GM12878 (cell line): ENCODE measurements at regions not wholly inside any gene's neighbourhood (a gene's known extent, or its start where the extent isn't known, plus 50 kb on each side); places are given as distances from the start of the nearest gene placed in this dataset.

ENCODE experiments used
- ATAC-seq: fragments of 200-7000 bp; cut with Tn5 transposase; 3 replicates; pipeline ENCODE4 v1.9.1; 2020; ENCODE audit warnings: mild to moderate bottlenecking, moderate library complexity
- BruUV-seq: library from RNA; stranded (reverse); fragments of 400-500 nt; replicated peaks from 2 replicates; lab custom pipeline; 2021; lab: Mats Ljungman, UMichigan
- CTCF ChIA-PET: fragments of 300-600 bp; sonication (Branson Sonifier 250); formaldehyde crosslinking; extraction: SDS; loops from one replicate; lab custom pipeline; 2021; ENCODE audit warnings: inconsistent platforms; lab: Yijun Ruan, JAX
- POLR2A ChIA-PET: fragments of 350-600 bp; formaldehyde crosslinking; extraction: SDS; loops from one replicate; lab custom pipeline; 2021; ENCODE audit warnings: inconsistent platforms; lab: Charles Lee
- RAD21 ChIA-PET: fragments of 300-600 bp; sonication (Branson Sonifier 250); formaldehyde crosslinking; loops from one replicate; lab custom pipeline; 2023; ENCODE audit warnings: antibody characterized with exemption; ENCODE audit not compliant: unreplicated experiment; lab: Charles Lee
- SMC1A ChIA-PET: fragments of 300-600 bp; sonication (Branson Sonifier 250); formaldehyde crosslinking; loops from one replicate; lab custom pipeline; 2023; ENCODE audit not compliant: unreplicated experiment, uncharacterized antibody; lab: Charles Lee
- DNase-seq: peaks from one replicate; pipeline ENCODE4 v3.0.0-alpha.2; 2011; ENCODE audit warnings: low read depth, low spot score
- FAIRE-seq: peaks from 3 replicates; lab custom pipeline; 2011; peaks lifted over from hg19 to GRCh38; lab: Jason Lieb, UNC
- H2AFZ ChIP-seq: 2 replicates; pipeline ENCODE4 v1.6.0; 2011; ENCODE audit warnings: low read depth, low read length, control low read depth; ENCODE audit not compliant: control insufficient read depth
- H3K27ac ChIP-seq: 2 replicates; pipeline ENCODE4 v1.5.1; 2011; ENCODE audit warnings: control low read depth; ENCODE audit not compliant: control insufficient read depth, insufficient read depth
- H3K27me3 ChIP-seq, 2 experiments: replicated peaks in 1 of 2; 2 replicates each; pipeline versions ENCODE4 v1.6.0 to v1.6.1; 2011; ENCODE audit warnings: low read length in 1 of 2; ENCODE audit not compliant: control insufficient read depth in 2 of 2, insufficient read depth in 2 of 2
- H3K36me3 ChIP-seq, 2 experiments: 2 replicates each; pipeline ENCODE4 v1.5.1; 2011; ENCODE audit warnings: low read length in 1 of 2; ENCODE audit not compliant: control insufficient read depth in 2 of 2, insufficient read depth in 2 of 2
- H3K4me1 ChIP-seq: 2 replicates; pipeline ENCODE4 v1.6.1; 2011; ENCODE audit warnings: mild to moderate bottlenecking, low read length, moderate library complexity, mixed read lengths; ENCODE audit not compliant: control insufficient read depth, insufficient read depth
- H3K4me2 ChIP-seq: 2 replicates; pipeline ENCODE4 v1.6.0; 2011; ENCODE audit warnings: control low read depth; ENCODE audit not compliant: control insufficient read depth, insufficient read depth
- H3K4me3 ChIP-seq: fragments of 200-600 bp; sonication (generic); 2 replicates; pipeline ENCODE4 v1.5.1; 2016
- H3K79me2 ChIP-seq: 2 replicates; pipeline ENCODE4 v1.6.0; 2011; ENCODE audit warnings: low read length; ENCODE audit not compliant: control insufficient read depth, insufficient read depth
- H3K9ac ChIP-seq: 2 replicates; pipeline ENCODE4 v1.8.0; 2011; ENCODE audit warnings: low read length, control low read depth, mixed read lengths; ENCODE audit not compliant: control insufficient read depth, insufficient read depth
- H3K9me3 ChIP-seq: replicated peaks from 3 replicates; pipeline ENCODE4 v1.5.1; 2011; ENCODE audit warnings: mild to moderate bottlenecking, low read length; ENCODE audit not compliant: control insufficient read depth, insufficient read depth
- H4K20me1 ChIP-seq: 2 replicates; pipeline ENCODE4 v1.6.0; 2011; ENCODE audit not compliant: control insufficient read depth, insufficient read depth
- BCL11A ChIP-seq: IDR thresholded peaks from 2 replicates; pipeline ENCODE4 v1.6.1; 2011; ENCODE audit warnings: low read depth, low read length
- CBFB ChIP-seq: IDR thresholded peaks from 2 replicates; pipeline ENCODE4 v1.6.1; 2016; ENCODE audit warnings: antibody characterized with exemption, low read depth
- CBX3 ChIP-seq: fragments of 200-600 bp; sonication (generic); IDR thresholded peaks from 2 replicates; pipeline ENCODE4 v1.6.1; 2016; ENCODE audit warnings: low read depth, borderline replicate concordance
- CBX5 ChIP-seq: sonication (generic); IDR thresholded peaks from 2 replicates; pipeline ENCODE4 v1.6.1; 2016; ENCODE audit warnings: low read depth, moderate library complexity, mild to moderate bottlenecking, inconsistent platforms
- ESRRA ChIP-seq: IDR thresholded peaks from 2 replicates; pipeline ENCODE4 v1.6.1; 2012; ENCODE audit warnings: mild to moderate bottlenecking, low read length, improper control_type of control experiment
- EZH2 ChIP-seq: IDR thresholded peaks from 2 replicates; pipeline ENCODE4 v1.6.1; 2012; ENCODE audit warnings: low read depth, mild to moderate bottlenecking, control low read depth, inconsistent platforms, low read length, borderline replicate concordance; ENCODE audit not compliant: control insufficient read depth
- HCFC1 ChIP-seq: fragments of 150-350 bp; IDR thresholded peaks from 2 replicates; pipeline ENCODE4 v1.6.1; 2014; ENCODE audit warnings: low read length
- IKZF2 ChIP-seq, 2 experiments: fragments of 450-650 bp; IDR thresholded peaks; 2 replicates each; pipeline ENCODE4 v1.6.1; 2017; ENCODE audit warnings: mild to moderate bottlenecking in 2 of 2, moderate library complexity in 2 of 2
- JUND ChIP-seq: IDR thresholded peaks from 2 replicates; pipeline ENCODE4 v1.6.1; 2012; ENCODE audit warnings: low read depth, mild to moderate bottlenecking, low read length, improper control_type of control experiment, moderate library complexity
- MAX ChIP-seq: IDR thresholded peaks from 2 replicates; pipeline ENCODE4 v1.6.1; 2012; ENCODE audit warnings: low read depth, low read length, improper control_type of control experiment
- MYB ChIP-seq: fragments of 150-350 bp; IDR thresholded peaks from 2 replicates; pipeline ENCODE4 v1.6.1; 2014; ENCODE audit warnings: mild to moderate bottlenecking, low read depth, low read length, borderline replicate concordance
- NFXL1 ChIP-seq: fragments of 450-650 bp; IDR thresholded peaks from 2 replicates; pipeline ENCODE4 v1.6.1; 2017; ENCODE audit warnings: antibody characterized with exemption, mild to moderate bottlenecking, borderline replicate concordance
- SIX5 ChIP-seq: IDR thresholded peaks from 2 replicates; pipeline ENCODE4 v1.6.1; 2011; ENCODE audit warnings: mild to moderate bottlenecking, low read depth, low read length, moderate library complexity; ENCODE audit not compliant: severe bottlenecking
- ZBTB33 ChIP-seq: fragments of 450-650 bp; IDR thresholded peaks from 2 replicates; pipeline ENCODE4 v1.6.1; 2017; ENCODE audit warnings: mild to moderate bottlenecking
- ZNF207 ChIP-seq: fragments of 450-650 bp; IDR thresholded peaks from 2 replicates; pipeline ENCODE4 v1.6.1; 2014; ENCODE audit warnings: antibody characterized with exemption, mild to moderate bottlenecking, borderline replicate concordance
- WGBS: methylation state at CpG from one replicate; pipeline ENCODE4 v1.1.6; 2016; ENCODE audit warnings: low lambda C conversion rate; ENCODE audit not compliant: insufficient replicate concordance, insufficient coverage; ENCODE audit errors: missing lambda C conversion rate; 5-methylcytosine and 5-hydroxymethylcytosine counted together
- in situ Hi-C: fragments of 300-500 bp; cut with MboI; formaldehyde crosslinking; loops from 9 replicates; pipeline ENCODE4 v1.14.3; 2018; ENCODE audit warnings: mixed read lengths
- intact Hi-C: fragments of 100-400 bp; cut with micrococcal nuclease; formaldehyde crosslinking; loops from one replicate; pipeline ENCODE4 v1.14.2; 2022; ENCODE audit not compliant: unreplicated experiment

- TF ChIP-seq BCL11A: no peak
- TF ChIP-seq ESRRA: no peak
- TF ChIP-seq ZNF207: no peak
- no peak for TF ChIP-seq SIX5
- TF ChIP-seq JUND: no peak
- TF ChIP-seq NFXL1: no peak
- TF ChIP-seq HCFC1: no peak
- no peak for TF ChIP-seq CBX3
- TF ChIP-seq CBFB: no peak
- no peak for TF ChIP-seq CBX5
- no peak for TF ChIP-seq MYB
- TF ChIP-seq IKZF2 (IDR thresholded peaks at IDR 0.05): no peak
- no peak for TF ChIP-seq MAX
- TF ChIP-seq EZH2: no peak
Observed at GRCh38 chr2:151067658-151068369, 193.8 kb downstream of the RBM43 start (continued).

GRCh38 chr2:151063271-151063670, 198.4 kb downstream of the RBM43 start:
- TF ChIP-seq ZBTB33 (no peak), IKZF2 (IDR thresholded peaks at IDR 0.05) (no peak)
- ChIA-PET CTCF (no interaction called here), SMC1A (no interaction called here), RAD21 (no interaction called here), POLR2A (no interaction called here)
- BruUV-seq: no TSS peak
- Histone ChIP-seq H3K4me2 (no peak overlapping the region), H3K4me3 (no peak overlapping the region), H3K9me3 (no peaks in the 10 kb centered on the region), H3K9ac (no peak overlapping the region), H3K36me3 (no peaks in the 10 kb centered on the region), H3K27me3 (no peaks in the 10 kb centered on the region), H3K4me1 (no peaks in the 10 kb centered on the region), H2AFZ (no peak overlapping the region), H3K79me2 (no peaks in the 10 kb centered on the region), H4K20me1 (no peaks in the 10 kb centered on the region), H3K27ac (no peak overlapping the region)
- FAIRE-seq (no peak), ATAC-seq (no peak), DNase-seq (no peak)
- intact Hi-C loops (no loop called here), in situ Hi-C loops (no loop called here)
- WGBS: 0% methylated on average over 3 of the region's 3 CpGs
